BLaER1 (cell line): ENCODE measurements at regions not wholly inside any gene's neighbourhood (a gene's known extent, or its start where the extent isn't known, plus 50 kb on each side); places are given as distances from the start of the nearest gene placed in this dataset.

Source experiments
- H3K27ac ChIP-seq: shearing (Covaris generic); formaldehyde crosslinking; 2 replicates; pipeline ENCODE4 v1.8.1; 2022
- H3K27me3 ChIP-seq: shearing (Covaris generic); formaldehyde crosslinking; 2 replicates; pipeline ENCODE4 v1.8.1; 2022
- H3K36me3 ChIP-seq: shearing (Covaris generic); formaldehyde crosslinking; 2 replicates; pipeline ENCODE4 v1.8.1; 2022
- H3K4me1 ChIP-seq: shearing (Covaris generic); formaldehyde crosslinking; 2 replicates; pipeline ENCODE4 v1.8.1; 2022
- H3K4me2 ChIP-seq: shearing (Covaris generic); formaldehyde crosslinking; 2 replicates; pipeline ENCODE4 v1.8.1; 2022
- H3K4me3 ChIP-seq: shearing (Covaris generic); formaldehyde crosslinking; 2 replicates; pipeline ENCODE4 v1.8.1; 2022
- H3K9ac ChIP-seq: shearing (Covaris generic); formaldehyde crosslinking; 2 replicates; pipeline ENCODE4 v1.8.1; 2022
- H3K9me3 ChIP-seq: shearing (Covaris generic); formaldehyde crosslinking; 2 replicates; pipeline ENCODE4 v1.8.1; 2022
- H4K20me1 ChIP-seq: shearing (Covaris generic); formaldehyde crosslinking; 2 replicates; pipeline ENCODE4 v1.8.1; 2022
- Cebpa-rat ChIP-seq: shearing (Covaris generic); IDR thresholded peaks from 2 replicates; pipeline ENCODE4 v1.8.1; 2022

- Histone ChIP-seq H3K9ac (no peak overlapping the region), H3K36me3 (no peaks in the 10 kb centered on the region), H3K27me3 (no peaks in the 10 kb centered on the region), H4K20me1 (no peaks in the 10 kb centered on the region), H3K9me3 (peaks cover 38% of the 10 kb centered on the region), H3K4me1 (peaks cover 28% of the 10 kb centered on the region), H3K4me2 (no peak overlapping the region), H3K4me3 (no peak overlapping the region), H3K27ac (no peak overlapping the region)
- no peak for TF ChIP-seq Cebpa-rat
These were observed 365.7 kb downstream of the ALG10 start for GRCh38 chr12:34387711-34388635.

GRCh38 chr12:34388636-34389377, 366.5 kb downstream of the ALG10 start:
- no peak for TF ChIP-seq Cebpa-rat
- no peaks in the 10 kb centered on the region for H3K27me3 ChIP-seq
- H3K4me2 ChIP-seq = no peak overlapping the region
- no peak overlapping the region for H3K9ac ChIP-seq
- H3K36me3 ChIP-seq = no peaks in the 10 kb centered on the region
- no peak overlapping the region for H3K4me3 ChIP-seq
- no peak overlapping the region for H3K27ac ChIP-seq
- H3K9me3 ChIP-seq = peaks cover 34% of the 10 kb centered on the region
- peaks cover 31% of the 10 kb centered on the region for H3K4me1 ChIP-seq
- no peaks in the 10 kb centered on the region for H4K20me1 ChIP-seq

DNA sequence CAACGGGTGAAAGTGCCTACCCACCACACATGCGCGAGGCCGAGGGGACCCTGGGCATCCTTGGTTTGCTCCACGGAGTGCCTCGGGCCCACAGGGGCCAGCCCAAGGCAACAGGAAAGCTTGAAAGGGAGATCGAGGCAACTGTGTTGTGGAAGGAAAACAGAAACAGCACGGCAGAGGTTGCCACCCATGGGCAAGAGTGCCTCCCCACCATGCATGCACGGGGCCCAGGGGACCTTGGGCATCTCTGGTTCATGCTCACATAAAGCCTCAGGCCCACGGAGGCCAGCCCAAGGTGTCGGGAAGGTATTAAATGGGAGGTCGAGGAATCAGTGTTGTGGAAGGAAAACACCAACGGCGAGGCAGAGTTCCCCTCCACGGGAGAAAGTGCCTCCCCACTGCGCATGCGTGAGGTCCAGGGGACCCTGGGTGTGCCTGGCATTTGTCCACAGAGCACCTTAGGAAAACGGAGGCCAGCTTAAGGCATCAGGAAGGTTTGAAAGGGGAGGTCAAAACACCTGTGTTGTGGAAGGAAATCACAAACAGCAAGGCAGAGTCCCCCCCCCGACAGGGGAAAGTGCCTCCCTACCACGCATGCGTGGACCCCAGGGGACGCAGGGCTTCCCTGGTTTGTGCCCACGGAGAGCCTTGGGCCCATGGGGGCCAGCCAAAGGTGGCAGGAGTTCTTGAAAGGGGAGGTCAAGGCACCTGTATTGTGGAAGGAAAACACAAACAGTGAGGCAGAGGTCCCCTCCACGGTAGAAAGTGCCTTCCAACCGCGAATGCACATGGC, 367.3 kb downstream of the ALG10 start:
- Histone ChIP-seq H3K27ac (no peak overlapping the region), H3K36me3 (no peaks in the 10 kb centered on the region), H3K27me3 (no peaks in the 10 kb centered on the region), H4K20me1 (no peaks in the 10 kb centered on the region), H3K4me1 (peaks cover 31% of the 10 kb centered on the region), H3K4me2 (no peak overlapping the region), H3K9ac (no peak overlapping the region), H3K9me3 (peaks cover 26% of the 10 kb centered on the region), H3K4me3 (no peak overlapping the region)
- TF ChIP-seq Cebpa-rat = no peak

DNA sequence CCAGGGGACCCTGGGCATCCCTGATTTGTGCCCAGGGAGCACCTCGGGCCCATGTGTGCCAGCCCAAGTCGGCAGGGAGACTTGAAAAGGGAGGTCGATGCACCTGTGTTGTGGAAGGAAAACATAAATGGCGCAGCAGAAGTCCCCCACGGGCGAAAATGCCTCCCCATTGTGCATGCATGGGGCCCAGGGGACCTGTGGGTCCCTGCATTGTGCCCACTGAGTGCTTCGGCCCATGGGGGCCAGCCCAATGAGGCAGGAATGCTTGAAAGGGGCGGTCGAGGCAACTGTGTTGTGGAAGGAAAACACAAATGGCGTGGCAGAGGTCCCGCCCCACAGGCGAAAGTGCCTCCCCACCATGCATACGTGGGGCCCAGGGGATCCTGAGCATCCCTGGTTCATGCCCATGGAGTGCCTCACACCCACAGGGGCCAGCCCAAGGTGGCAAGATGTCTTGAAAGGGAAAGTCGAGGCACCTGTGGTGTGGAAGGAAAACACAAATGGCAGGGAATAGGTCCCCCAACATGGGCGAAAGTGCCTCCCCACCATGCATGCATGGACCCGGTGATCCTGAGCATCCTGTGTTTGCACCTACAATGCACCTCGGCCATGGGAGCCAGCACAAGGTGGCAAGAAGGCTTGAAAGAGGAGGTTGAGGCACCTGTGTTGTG, 368.0 kb downstream of the ALG10 start:
- Histone ChIP-seq H3K4me3 (no peak overlapping the region), H3K27ac (no peak overlapping the region), H3K4me1 (peaks cover 35% of the 10 kb centered on the region), H4K20me1 (no peaks in the 10 kb centered on the region), H3K27me3 (no peaks in the 10 kb centered on the region), H3K9me3 (peaks cover 30% of the 10 kb centered on the region), H3K36me3 (no peaks in the 10 kb centered on the region), H3K9ac (no peak overlapping the region), H3K4me2 (no peak overlapping the region)
- TF ChIP-seq Cebpa-rat = no peak

DNA sequence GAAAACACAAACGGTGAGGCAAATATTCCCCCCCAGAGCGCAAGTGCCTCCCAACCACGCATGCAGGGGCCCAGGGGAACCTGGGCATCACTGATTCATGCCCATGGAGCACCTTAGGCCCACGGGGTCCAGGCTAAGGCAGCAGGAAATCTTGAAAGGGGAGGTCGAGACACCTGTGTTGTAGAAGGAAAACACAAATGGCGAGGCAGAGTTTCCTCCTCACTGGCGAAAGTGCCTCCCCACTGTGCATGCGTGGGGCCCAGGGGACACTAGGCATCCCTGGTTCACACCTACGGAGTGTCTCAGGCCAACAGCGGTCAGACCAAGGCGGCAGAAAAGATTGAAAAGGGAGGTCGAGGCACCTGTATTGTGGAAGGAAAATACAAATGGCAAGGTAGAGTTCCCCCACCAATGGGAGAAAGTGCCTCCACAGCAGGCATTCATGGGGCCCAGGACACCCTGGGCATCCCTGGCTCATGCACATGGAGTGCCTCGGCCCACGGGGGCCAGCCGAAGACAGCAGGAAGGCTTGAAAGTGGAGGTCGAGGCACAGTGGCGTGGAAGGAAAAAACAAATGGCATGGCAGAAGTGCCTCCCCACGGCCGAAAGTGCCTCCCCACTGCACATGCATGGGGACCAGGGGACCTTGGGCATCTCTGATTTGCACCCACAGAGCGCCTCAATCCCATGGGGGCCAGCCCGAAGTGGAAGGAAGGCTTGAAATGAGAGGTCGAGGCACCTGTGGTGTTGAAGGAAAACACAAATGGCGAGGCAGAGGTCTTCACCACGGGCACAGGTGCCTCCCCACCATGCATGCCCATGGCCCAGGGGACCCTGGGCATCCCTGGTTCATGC, 368.8 kb downstream of the ALG10 start:
- TF ChIP-seq Cebpa-rat = no peak
- Histone ChIP-seq H4K20me1 (no peaks in the 10 kb centered on the region), H3K9ac (no peak overlapping the region), H3K27me3 (no peaks in the 10 kb centered on the region), H3K4me2 (peak overlapping the region; percentile 44; the same call in 1 of the 2 replicates), H3K27ac (no peak overlapping the region), H3K4me1 (peaks cover 35% of the 10 kb centered on the region), H3K9me3 (peaks cover 30% of the 10 kb centered on the region), H3K36me3 (no peaks in the 10 kb centered on the region), H3K4me3 (no peak overlapping the region)

GRCh38 chr12:34391771-34392581, 369.7 kb downstream of the ALG10 start:
- Histone ChIP-seq H3K4me2 (peak overlapping the region; percentile 44), H3K9me3 (peaks cover 25% of the 10 kb centered on the region), H3K9ac (no peak overlapping the region), H3K27me3 (no peaks in the 10 kb centered on the region), H4K20me1 (no peaks in the 10 kb centered on the region), H3K36me3 (no peaks in the 10 kb centered on the region), H3K27ac (no peak overlapping the region), H3K4me3 (no peak overlapping the region), H3K4me1 (peaks cover 39% of the 10 kb centered on the region)
- no peak for TF ChIP-seq Cebpa-rat

- peaks cover 26% of the 10 kb centered on the region for H3K9me3 ChIP-seq
- H4K20me1 ChIP-seq = no peaks in the 10 kb centered on the region
- H3K36me3 ChIP-seq = no peaks in the 10 kb centered on the region
- TF ChIP-seq Cebpa-rat = no peak
- H3K4me1 ChIP-seq = peaks cover 47% of the 10 kb centered on the region
- H3K4me2 ChIP-seq = no peak overlapping the region
- no peak overlapping the region for H3K9ac ChIP-seq
- no peaks in the 10 kb centered on the region for H3K27me3 ChIP-seq
- no peak overlapping the region for H3K4me3 ChIP-seq
- no peak overlapping the region for H3K27ac ChIP-seq
These were observed 370.4 kb downstream of the ALG10 start for GRCh38 chr12:34392741-34393085.

DNA sequence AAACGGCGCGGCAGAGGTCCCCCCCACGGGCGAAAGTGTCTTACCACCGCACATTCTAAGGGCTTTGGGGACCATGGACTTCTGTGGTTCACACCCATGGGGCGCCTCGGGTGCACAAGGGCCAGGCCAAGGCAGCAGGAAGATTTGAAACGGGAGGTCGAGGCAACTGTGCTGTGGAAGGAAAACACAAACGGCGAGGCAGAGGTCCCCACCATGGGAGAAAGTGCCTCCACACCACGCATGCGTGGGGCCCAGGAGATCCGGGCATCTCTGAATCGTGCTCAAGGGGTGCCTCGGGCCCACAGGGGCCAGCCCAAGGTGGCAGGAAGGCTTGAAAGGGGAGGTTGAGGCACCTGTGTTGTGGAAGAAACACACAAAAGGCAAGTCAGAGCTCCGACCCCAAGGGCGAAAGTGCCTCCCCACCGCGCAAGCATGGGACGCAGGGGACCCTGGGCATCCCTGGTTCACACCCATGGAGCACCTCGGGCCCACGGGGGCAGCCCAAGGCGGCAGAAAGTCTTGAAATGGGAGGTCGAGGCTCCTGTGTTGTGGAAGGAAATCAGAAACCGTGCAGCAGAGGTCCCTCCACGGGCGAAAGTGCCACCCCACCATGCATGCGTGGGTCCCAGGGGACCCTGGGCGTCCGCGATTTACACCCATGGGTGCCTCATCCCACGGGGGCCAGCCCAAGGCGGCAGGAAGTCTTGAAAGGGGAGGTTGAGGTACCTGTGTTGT, 371.0 kb downstream of the ALG10 start:
- peaks cover 52% of the 10 kb centered on the region for H3K4me1 ChIP-seq
- TF ChIP-seq Cebpa-rat = no peak
- no peaks in the 10 kb centered on the region for H4K20me1 ChIP-seq
- no peak overlapping the region for H3K9ac ChIP-seq
- H3K27me3 ChIP-seq = no peaks in the 10 kb centered on the region
- H3K4me3 ChIP-seq = no peak overlapping the region
- H3K9me3 ChIP-seq = peaks cover 32% of the 10 kb centered on the region
- no peak overlapping the region for H3K27ac ChIP-seq
- H3K4me2 ChIP-seq = no peak overlapping the region
- no peaks in the 10 kb centered on the region for H3K36me3 ChIP-seq
